H54 (cell line): ENCODE measurements at regions not wholly inside any gene's neighbourhood (a gene's known extent, or its start where the extent isn't known, plus 50 kb on each side); places are given as distances from the start of the nearest gene placed in this dataset.

Experiments used
- DNase-seq: peaks from one replicate; pipeline ENCODE4 v3.0.0; 2011; ENCODE audit warnings: low spot score, mixed read lengths; ENCODE audit not compliant: insufficient read length
- FAIRE-seq: peaks from 3 replicates; lab custom pipeline; 2011; peaks lifted over from hg19 to GRCh38; lab: Jason Lieb, UNC
- POLR2A ChIP-seq: IDR thresholded peaks from 2 replicates; pipeline ENCODE4 v1.6.1; 2011; ENCODE audit warnings: low read depth, mild to moderate bottlenecking, low read length

DNA sequence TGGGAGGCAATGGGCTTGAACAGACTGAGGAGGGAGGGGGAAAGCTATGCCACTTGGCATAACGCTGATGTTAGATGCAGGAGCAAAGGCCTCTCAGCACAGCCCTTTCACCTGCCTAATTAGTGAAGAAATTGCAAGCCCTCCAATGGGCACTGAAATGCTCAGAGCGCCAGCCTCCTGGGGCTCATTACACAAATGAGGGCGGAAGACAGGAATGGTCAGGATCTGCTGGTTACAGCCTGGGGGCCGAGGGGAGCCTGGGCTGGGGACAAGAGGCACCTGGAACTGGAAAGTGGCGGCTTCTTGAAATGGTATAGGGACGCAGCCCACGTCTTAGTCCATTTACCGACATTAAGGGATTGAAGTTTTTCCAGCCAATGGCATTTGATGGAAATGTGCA is 50.2 kb upstream of the PLET1 start:
- no peak for TF ChIP-seq POLR2A

DNA sequence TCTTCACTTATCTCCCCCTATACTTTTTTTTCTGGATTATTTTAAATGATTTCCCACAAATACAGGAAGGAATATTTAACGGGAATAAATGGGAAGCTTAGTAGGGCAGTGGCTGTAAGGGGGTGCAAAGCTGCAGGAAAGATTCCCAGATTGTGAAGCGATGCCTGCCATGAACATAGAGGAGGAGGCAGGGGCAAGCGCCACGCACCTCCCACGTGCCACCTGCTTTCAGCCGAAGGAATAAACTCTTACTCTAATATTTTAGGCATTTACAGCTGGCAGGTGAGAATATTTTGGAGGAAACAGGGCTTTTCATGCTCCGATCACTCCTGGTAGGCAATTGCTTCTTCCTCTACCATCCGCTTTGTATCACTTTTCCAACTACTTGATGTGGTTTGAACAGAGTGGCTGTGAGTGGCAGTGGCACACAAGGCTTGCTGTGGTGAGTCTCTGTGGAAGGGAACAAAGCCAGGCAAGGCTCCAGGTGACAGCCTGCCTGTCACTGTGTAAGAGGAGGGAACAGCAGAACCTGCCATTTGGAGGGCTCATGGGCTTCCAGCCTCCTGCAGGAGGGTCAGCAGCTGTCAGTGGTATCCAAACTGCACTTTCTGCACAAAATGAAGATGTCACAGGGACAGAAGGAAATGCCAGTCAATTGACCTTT is 54.5 kb upstream of the PLET1 start:
- DNase-seq (no peak), FAIRE-seq (no peak)

More for the DNA sequence above, 50.2 kb upstream of the PLET1 start:
- FAIRE-seq (no peak), DNase-seq (no peak)

GRCh38 chr11:112315861-112316739 is 55.4 kb upstream of the PLET1 start:
- no peak for DNase-seq
- TF ChIP-seq POLR2A: no peak
- no peak for FAIRE-seq

More for the DNA sequence above, 54.5 kb upstream of the PLET1 start:
- TF ChIP-seq POLR2A: no peak

GRCh38 chr11:112316971-112317370 is 56.3 kb upstream of the PLET1 start:
- FAIRE-seq (no peak), DNase-seq (no peak)
- no peak for TF ChIP-seq POLR2A

- no peak for TF ChIP-seq POLR2A
- DNase-seq (peak; percentile 23), FAIRE-seq (no peak)
These were observed 57.5 kb upstream of the PLET1 start for GRCh38 chr11:112318184-112318591.

GRCh38 chr11:112318661-112319060 is 58.0 kb upstream of the PLET1 start:
- no peak for TF ChIP-seq POLR2A
- DNase-seq: no peak
- FAIRE-seq: no peak

GRCh38 chr11:112320668-112321067 is 60.0 kb upstream of the PLET1 start:
- FAIRE-seq (no peak), DNase-seq (no peak)
- no peak for TF ChIP-seq POLR2A

DNA sequence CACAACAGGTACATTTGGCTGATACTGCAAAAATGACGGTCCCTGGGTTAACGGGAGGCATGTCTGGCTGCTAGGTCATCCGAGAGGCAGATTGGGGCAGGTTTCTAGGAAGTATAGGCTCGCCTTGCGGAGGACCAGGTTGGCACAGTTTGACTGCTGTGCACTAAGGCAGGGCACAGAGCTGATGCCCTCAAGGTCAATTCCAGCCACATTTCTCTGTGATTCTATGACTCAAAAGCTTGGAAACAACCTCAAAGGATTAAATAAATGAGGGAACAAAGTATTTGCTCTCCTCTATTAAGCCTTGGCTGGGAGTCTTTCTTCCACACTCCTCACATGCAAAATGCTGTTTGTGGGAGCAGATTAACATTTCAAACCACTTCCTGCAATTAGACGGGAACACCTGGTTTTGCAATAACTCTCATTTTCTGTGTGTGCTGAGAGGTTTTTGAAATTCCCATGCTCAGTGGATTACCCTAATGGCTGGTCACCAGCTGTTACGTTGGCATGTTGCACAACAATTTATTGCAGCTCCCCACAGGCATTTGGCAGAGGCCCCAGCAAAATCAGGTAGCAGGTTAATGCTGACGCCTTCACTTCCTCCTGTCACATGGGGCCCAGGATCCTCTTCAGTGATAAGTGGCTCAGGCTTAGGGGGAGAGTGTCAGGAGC is 61.0 kb upstream of the PLET1 start:
- FAIRE-seq (peak; percentile 62), DNase-seq (no peak)
- TF ChIP-seq POLR2A: no peak

- no peak for TF ChIP-seq POLR2A
- no peak for FAIRE-seq
- DNase-seq: no peak
These were observed 61.6 kb upstream of the PLET1 start for GRCh38 chr11:112322173-112322790.

DNA sequence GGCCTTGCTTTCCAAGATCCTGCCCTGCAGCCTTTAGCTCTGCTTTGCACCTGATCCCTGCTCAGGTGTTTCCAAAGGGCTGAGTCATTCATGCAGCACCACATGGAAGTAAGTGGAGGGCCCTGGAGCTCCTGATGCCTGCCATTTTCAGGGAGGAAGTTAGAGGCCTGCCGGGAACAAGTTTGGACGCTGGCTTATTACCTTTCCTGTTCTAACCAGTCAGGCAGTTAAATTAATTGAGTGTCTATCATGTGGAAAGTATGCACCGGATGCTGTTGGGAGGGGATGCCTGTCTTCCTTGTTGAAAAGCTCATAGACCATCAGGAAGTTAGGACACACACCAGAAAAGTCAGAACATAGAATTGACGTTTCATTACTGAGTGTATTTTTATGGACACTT is 73.7 kb upstream of the PLET1 start:
- DNase-seq: no peak
- FAIRE-seq: no peak
- no peak for TF ChIP-seq POLR2A

- no peak for TF ChIP-seq POLR2A
- no peak for FAIRE-seq
- no peak for DNase-seq
These were observed 75.8 kb upstream of the PLET1 start for GRCh38 chr11:112336356-112336886.

GRCh38 chr11:112339566-112339965 is 78.9 kb upstream of the PLET1 start:
- FAIRE-seq (no peak), DNase-seq (no peak)
- no peak for TF ChIP-seq POLR2A

DNA sequence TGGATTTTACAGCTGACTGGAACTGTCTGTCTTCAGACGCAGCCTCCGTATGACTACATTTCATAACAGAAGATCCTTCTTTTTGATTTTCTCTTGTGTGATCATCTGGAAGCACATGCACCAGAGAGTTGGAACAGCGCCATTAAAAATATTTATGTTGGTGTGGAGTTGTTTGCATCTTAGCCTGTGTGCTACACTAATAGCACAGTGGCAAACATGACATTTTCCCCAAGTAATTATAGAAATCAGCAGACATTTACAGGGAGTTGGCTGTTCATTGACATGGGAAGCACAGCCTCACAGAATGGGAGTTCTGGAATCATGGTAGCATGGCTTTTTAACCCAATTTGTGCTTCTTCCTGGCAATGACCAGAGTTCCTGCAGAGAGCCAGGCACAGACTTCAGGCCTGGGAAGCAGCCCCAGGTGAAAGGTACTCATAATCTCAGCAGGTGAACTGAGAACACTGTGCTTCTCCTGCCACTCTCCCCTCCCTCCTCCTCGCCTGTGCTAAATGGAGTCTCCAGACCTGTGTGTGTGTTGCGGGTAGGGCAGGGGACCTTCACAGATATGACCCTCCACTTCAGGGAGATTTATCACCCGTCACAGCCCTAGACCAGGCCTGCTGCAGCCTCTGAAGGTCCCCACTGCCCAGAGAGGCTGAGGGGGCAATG is 82.8 kb upstream of the PLET1 start:
- no peak for TF ChIP-seq POLR2A
- no peak for DNase-seq
- no peak for FAIRE-seq
